AG04450 (cell line): ENCODE measurements at regions not wholly inside any gene's neighbourhood (a gene's known extent, or its start where the extent isn't known, plus 50 kb on each side); places are given as distances from the start of the nearest gene placed in this dataset.

Source experiments
- CTCF ChIA-PET: fragments of 300-600, 350-600 bp; formaldehyde crosslinking; extraction: SDS; loops from one replicate; lab custom pipeline; 2022; ENCODE audit warnings: antibody characterized with exemption, inconsistent platforms; lab: Charles Lee
- POLR2A ChIA-PET: fragments of 350-600 bp; formaldehyde crosslinking; extraction: SDS; loops from one replicate; lab custom pipeline; 2021; ENCODE audit warnings: antibody characterized with exemption, inconsistent platforms; lab: Yijun Ruan, JAX
- DNase-seq: peaks from one replicate; pipeline ENCODE4 v3.0.0-alpha.2; 2011; ENCODE audit warnings: low read depth, low spot score
- H3K27ac ChIP-seq: one replicate; pipeline ENCODE4 v1.5.1; 2012; ENCODE audit warnings: low read depth, low read length, control low read depth
- H3K27me3 ChIP-seq: one replicate; pipeline ENCODE4 v1.6.0; 2012; ENCODE audit warnings: low read length; ENCODE audit not compliant: control insufficient read depth, insufficient read depth
- H3K4me3 ChIP-seq: 2 replicates; pipeline ENCODE4 v1.5.1; 2011; ENCODE audit warnings: mild to moderate bottlenecking, low read depth, low read length, control low read depth
- H3K9me3 ChIP-seq: 2 replicates; pipeline ENCODE4 v1.5.1; 2012; ENCODE audit warnings: low read length; ENCODE audit not compliant: control insufficient read depth, insufficient read depth
- TF ChIP-seq, protein P1 (sequence below): IDR thresholded peaks from 2 replicates; pipeline ENCODE4 v1.5.1; 2011; ENCODE audit warnings: low read depth, low read length, control low read depth, inconsistent platforms

DNA sequence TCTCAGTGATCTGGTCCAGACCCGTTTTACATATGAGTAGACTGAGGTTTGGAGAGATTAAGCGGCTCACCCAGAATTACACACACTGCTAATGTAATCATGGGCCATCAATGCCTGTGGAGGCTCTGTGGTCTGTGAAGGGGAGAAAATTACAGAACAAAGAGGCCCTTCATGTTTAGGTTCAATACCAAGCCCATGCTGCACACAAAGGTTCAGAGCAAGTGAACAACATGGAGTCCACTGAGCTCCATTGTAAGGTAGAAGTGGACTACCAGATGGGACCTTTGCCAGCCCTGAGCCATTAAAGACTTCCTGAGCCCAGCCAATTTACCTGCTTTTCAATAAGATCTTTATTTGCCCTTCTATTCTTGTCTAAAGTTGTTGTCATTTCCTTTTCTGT is 109.8 kb downstream of the LUZP4 start:
- CTCF ChIA-PET = no interaction called here
- no peak for DNase-seq
- H3K4me3 ChIP-seq = no peak overlapping the region
- no peak overlapping the region for H3K27ac ChIP-seq
- H3K9me3 ChIP-seq = no peaks in the 10 kb centered on the region
- POLR2A ChIA-PET = no interaction called here
- no peaks in the 10 kb centered on the region for H3K27me3 ChIP-seq
- TF ChIP-seq, protein P1, sequence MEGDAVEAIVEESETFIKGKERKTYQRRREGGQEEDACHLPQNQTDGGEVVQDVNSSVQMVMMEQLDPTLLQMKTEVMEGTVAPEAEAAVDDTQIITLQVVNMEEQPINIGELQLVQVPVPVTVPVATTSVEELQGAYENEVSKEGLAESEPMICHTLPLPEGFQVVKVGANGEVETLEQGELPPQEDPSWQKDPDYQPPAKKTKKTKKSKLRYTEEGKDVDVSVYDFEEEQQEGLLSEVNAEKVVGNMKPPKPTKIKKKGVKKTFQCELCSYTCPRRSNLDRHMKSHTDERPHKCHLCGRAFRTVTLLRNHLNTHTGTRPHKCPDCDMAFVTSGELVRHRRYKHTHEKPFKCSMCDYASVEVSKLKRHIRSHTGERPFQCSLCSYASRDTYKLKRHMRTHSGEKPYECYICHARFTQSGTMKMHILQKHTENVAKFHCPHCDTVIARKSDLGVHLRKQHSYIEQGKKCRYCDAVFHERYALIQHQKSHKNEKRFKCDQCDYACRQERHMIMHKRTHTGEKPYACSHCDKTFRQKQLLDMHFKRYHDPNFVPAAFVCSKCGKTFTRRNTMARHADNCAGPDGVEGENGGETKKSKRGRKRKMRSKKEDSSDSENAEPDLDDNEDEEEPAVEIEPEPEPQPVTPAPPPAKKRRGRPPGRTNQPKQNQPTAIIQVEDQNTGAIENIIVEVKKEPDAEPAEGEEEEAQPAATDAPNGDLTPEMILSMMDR = no peak

GRCh38 chrX:115400960-115401359 is 111.4 kb downstream of the LUZP4 start:
- no peaks in the 10 kb centered on the region for H3K9me3 ChIP-seq
- DNase-seq = no peak
- TF ChIP-seq, protein P1 = no peak
- no peaks in the 10 kb centered on the region for H3K27me3 ChIP-seq
- H3K27ac ChIP-seq = no peak overlapping the region
- H3K4me3 ChIP-seq = no peak overlapping the region
- POLR2A ChIA-PET = no interaction called here
- CTCF ChIA-PET = no interaction called here

DNA sequence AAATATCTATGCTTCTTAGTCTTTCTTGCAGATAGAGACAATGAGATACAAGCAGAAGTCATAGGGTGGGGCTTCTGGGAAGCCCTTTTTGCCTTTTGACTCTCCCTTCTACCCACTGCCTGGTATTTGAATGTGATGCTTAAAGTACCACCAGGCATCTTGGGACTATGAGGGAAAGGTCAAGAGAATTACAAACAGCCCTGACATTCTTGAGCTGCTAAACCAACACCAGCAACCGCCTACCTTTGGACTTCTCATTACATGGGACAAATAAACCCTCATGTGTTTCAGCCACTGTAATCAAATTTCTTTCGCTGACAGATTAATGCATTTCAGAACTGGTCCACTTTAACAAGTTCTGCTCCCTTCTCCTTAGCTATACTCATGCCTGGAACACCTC is 112.8 kb downstream of the LUZP4 start:
- ChIA-PET POLR2A (no interaction called here), CTCF (no interaction called here)
- H3K9me3 ChIP-seq = no peaks in the 10 kb centered on the region
- H3K4me3 ChIP-seq = no peak overlapping the region
- TF ChIP-seq, protein P1 = no peak
- no peak overlapping the region for H3K27ac ChIP-seq
- no peak for DNase-seq
- H3K27me3 ChIP-seq = no peaks in the 10 kb centered on the region

DNA sequence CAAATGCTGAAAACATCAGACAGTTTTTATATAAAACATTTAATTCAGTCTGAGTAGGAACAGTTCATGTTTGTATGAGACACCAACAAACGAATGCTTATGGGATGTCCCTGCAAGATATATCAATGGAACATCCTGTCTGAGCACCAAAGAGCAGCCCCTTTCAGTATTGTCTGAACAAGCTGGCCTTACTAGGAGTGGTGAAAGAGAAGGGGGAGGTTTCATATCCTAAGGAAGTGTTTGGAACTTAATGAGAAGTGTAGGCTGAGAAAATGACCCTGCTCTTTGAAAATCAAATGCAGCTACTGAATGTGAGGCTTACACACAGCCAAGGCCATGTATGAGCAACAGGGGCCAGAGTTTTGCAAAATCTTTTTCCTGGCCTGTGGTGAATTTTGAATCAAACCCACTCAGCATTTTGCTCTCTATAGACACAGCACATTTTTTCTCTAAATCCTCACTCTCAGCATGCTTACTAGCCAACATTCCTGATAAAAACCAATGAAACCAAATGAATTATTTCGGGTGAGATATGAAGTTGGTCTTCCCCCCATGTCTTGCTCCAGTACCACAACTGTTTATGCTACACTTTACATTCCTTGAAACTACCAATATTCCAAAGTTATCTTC is 119.4 kb downstream of the LUZP4 start:
- DNase-seq = no peak
- Histone ChIP-seq H3K4me3 (no peak overlapping the region), H3K27me3 (no peaks in the 10 kb centered on the region), H3K9me3 (no peaks in the 10 kb centered on the region), H3K27ac (no peak overlapping the region)
- ChIA-PET CTCF (no interaction called here), POLR2A (no interaction called here)
- TF ChIP-seq, protein P1 = no peak

GRCh38 chrX:115409551-115409950 is 120.0 kb downstream of the LUZP4 start:
- TF ChIP-seq, protein P1 = no peak
- Histone ChIP-seq H3K9me3 (no peaks in the 10 kb centered on the region), H3K27ac (no peak overlapping the region), H3K4me3 (no peak overlapping the region), H3K27me3 (no peaks in the 10 kb centered on the region)
- DNase-seq = no peak
- POLR2A ChIA-PET = no interaction called here
- CTCF ChIA-PET = no interaction called here
